T-cell (primary cell): ENCODE measurements at regions not wholly inside any gene's neighbourhood (a gene's known extent, or its start where the extent isn't known, plus 50 kb on each side); places are given as distances from the start of the nearest gene placed in this dataset.
"Not testable (repeated sequence)": the region's sequence is repeated elsewhere in the genome, so short reads cannot be mapped to it uniquely, and the experiment has no call there.

Experiments used
- ATAC-seq, 4 experiments: fragments of 200-7000 bp in 3 of 4; fragments of 150-1000 bp in 1 of 4; cut with Tn5 transposase; replicated peaks in 1 of 4; 1 replicate in 3 of 4; 2 replicates in 1 of 4; pipeline ENCODE4 v1.10.0; 2021; ENCODE audit warnings: moderate library complexity in 3 of 4, mild to moderate bottlenecking in 2 of 4, moderate number of reproducible peaks in 1 of 4
- CTCF ChIA-PET, 2 donors: fragments of 300-600 bp; sonication (Branson Sonifier 250); formaldehyde crosslinking; loops; one replicate each; lab custom pipeline; 2022; ENCODE audit warnings: antibody characterized with exemption in 2 of 2; lab: Charles Lee
- POLR2A ChIA-PET, 2 donors: fragments of 300-600 bp; sonication (Branson Sonifier 250); formaldehyde crosslinking; loops; one replicate each; lab custom pipeline; 2022; ENCODE audit warnings: antibody characterized with exemption in 2 of 2; lab: Charles Lee
- DNase-seq, 35 experiments: peaks; one replicate each; pipeline versions ENCODE4 v3.0.0 to v3.0.0-alpha.2; 2013 to 2023
- H3K27ac ChIP-seq: one replicate; pipeline ENCODE4 v1.5.1; 2013; ENCODE audit warnings: low read length
- H3K27me3 ChIP-seq, 2 experiments: replicated peaks in 1 of 2; 1 replicate in 1 of 2; 2 replicates in 1 of 2; pipeline versions ENCODE4 v1.6.1 to v1.7.0; 2013; ENCODE audit warnings: low read length in 1 of 2, mixed read lengths in 1 of 2; ENCODE audit not compliant: control insufficient read depth in 2 of 2, insufficient read depth in 2 of 2; ENCODE audit errors: extremely low read depth in 1 of 2
- H3K36me3 ChIP-seq, 2 donors: 1 replicate in 1 of 2; 2 replicates in 1 of 2; pipeline versions ENCODE4 v1.6.1 to v1.7.0; 2013; ENCODE audit warnings: low read length in 1 of 2; ENCODE audit not compliant: control insufficient read depth in 2 of 2, insufficient read depth in 1 of 2; ENCODE audit errors: extremely low read depth in 1 of 2
- H3K4me1 ChIP-seq, 2 experiments: 1 replicate in 1 of 2; 2 replicates in 1 of 2; pipeline versions ENCODE4 v1.6.1 to v1.7.0; 2013; ENCODE audit warnings: low read length in 2 of 2, mixed read lengths in 1 of 2; ENCODE audit not compliant: insufficient read depth in 2 of 2, control insufficient read depth in 1 of 2; ENCODE audit errors: extremely low read depth in 1 of 2
- H3K4me3 ChIP-seq, 2 donors: 1 replicate in 1 of 2; 2 replicates in 1 of 2; pipeline versions ENCODE4 v1.5.1 to v1.7.0; 2013; ENCODE audit warnings: mild to moderate bottlenecking in 2 of 2, low read length in 1 of 2, moderate library complexity in 1 of 2; ENCODE audit not compliant: control insufficient read depth in 1 of 2; ENCODE audit errors: extremely low read depth in 1 of 2
- H3K9me3 ChIP-seq: 2 replicates; pipeline ENCODE4 v1.7.0; 2013
- H3K27ac Mint-ChIP-seq, 2 donors: one replicate each; pipeline ENCODE4 v1.8.0; 2020 to 2021; ENCODE audit warnings: mild to moderate bottlenecking in 2 of 2, mixed read lengths in 2 of 2
- H3K27me3 Mint-ChIP-seq, 2 donors: one replicate each; pipeline ENCODE4 v1.8.0; 2021 to 2022; ENCODE audit warnings: mixed read lengths in 2 of 2
- H3K36me3 Mint-ChIP-seq: one replicate; pipeline ENCODE4 v1.8.0; 2021; ENCODE audit warnings: mixed read lengths
- H3K4me1 Mint-ChIP-seq, 3 donors: one replicate each; pipeline ENCODE4 v1.8.0; 2020 to 2022; ENCODE audit warnings: mixed read lengths in 3 of 3, mild to moderate bottlenecking in 1 of 3
- H3K4me3 Mint-ChIP-seq, 3 donors: one replicate each; pipeline ENCODE4 v1.8.0; 2020 to 2022; ENCODE audit warnings: mild to moderate bottlenecking in 3 of 3, mixed read lengths in 3 of 3, moderate library complexity in 3 of 3
- H3K9me3 Mint-ChIP-seq, 3 donors: one replicate each; pipeline ENCODE4 v1.8.0; 2020 to 2022; ENCODE audit warnings: mixed read lengths in 3 of 3
- WGBS: methylation state at CpG from one replicate; pipeline ENCODE4 v1.1.5; 2013; ENCODE audit warnings: missing lambda C conversion rate; ENCODE audit not compliant: insufficient coverage; 5-methylcytosine and 5-hydroxymethylcytosine counted together

DNA sequence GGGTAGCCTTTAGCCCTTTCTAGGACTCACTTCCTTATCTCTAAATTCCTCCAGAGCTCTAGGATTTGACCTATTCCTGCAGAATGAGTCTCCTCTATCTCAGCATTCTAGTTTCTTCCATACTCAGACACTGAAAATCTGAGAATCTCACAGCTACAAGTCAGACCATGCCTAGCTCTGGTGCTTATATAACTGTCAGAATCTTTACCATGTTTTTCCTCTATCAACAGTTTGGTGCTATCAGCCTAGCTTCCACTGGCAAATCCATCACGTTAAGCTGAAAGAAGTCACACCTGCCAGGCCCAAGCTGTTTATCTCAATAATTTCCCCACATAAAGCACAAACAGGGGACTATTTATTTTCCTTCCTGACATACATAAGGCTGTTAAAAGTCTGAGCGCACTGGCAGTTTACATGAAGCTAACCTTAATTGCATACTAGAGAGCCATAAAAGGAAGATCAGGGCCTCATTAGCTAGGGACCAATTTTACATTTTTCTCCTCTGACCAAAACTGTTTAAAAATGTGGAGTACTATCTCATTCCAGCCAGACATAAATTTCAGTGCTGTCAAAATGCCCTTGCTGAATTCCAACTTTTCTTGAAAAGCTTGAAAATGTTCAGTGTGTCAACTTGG is 270.5 kb downstream of the C12orf75 start:
- Histone ChIP-seq H3K36me3 (no peaks in the 10 kb centered on the region), H3K27ac (no peak overlapping the region), H3K9me3 (no peaks in the 10 kb centered on the region), H3K27me3 (no peaks in the 10 kb centered on the region), H3K4me3 (no peak overlapping the region), H3K4me1 (no peaks in the 10 kb centered on the region)
- no peak for ATAC-seq
- ChIA-PET CTCF (no interaction called here), POLR2A (no interaction called here)
- Mint-ChIP-seq H3K4me3 (no peak overlapping the region), H3K27ac (no peak overlapping the region), H3K27me3 (peaks cover 4% of the 10 kb centered on the region in 2 donors), H3K36me3 (no peaks in the 10 kb centered on the region), H3K4me1 (no peaks in the 10 kb centered on the region), H3K9me3 (peaks cover 0 to 2% (median 0%) of the 10 kb centered on the region in 3 donors)
- DNase-seq, result no peak
- 83% methylated on average over 1 of the region's 2 CpGs for WGBS

DNA sequence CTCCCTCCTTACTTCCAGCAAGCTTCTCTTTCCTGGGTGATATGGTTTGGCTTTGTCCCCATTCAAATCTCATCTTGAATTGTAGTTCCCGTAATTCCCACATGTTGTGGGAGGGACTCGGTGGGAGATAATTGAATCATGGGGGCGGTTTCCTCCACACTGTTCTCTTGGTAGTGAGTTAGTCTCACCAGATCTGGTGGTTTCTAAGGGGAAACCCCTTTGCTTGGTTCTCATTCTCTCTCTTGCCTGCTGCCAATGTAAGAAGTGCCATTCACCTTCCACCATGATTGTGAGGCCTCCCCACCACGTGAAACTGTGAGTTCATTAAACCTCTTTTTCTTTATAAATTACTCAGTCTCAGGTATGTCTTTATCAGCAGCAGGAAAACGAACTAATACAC is 271.8 kb downstream of the C12orf75 start:
- no CpG with 5 or more reads among the region's 5 CpGs for WGBS
- H3K4me1 Mint-ChIP-seq, H3K9me3 Mint-ChIP-seq, H3K27me3 ChIP-seq, H3K27me3 Mint-ChIP-seq, H3K4me3 ChIP-seq, H3K4me3 Mint-ChIP-seq, CTCF ChIA-PET, H3K27ac Mint-ChIP-seq, H3K27ac ChIP-seq, H3K9me3 ChIP-seq, H3K36me3 ChIP-seq, H3K36me3 Mint-ChIP-seq, DNase-seq, POLR2A ChIA-PET, ATAC-seq, H3K4me1 ChIP-seq: not testable (repeated sequence)

DNA sequence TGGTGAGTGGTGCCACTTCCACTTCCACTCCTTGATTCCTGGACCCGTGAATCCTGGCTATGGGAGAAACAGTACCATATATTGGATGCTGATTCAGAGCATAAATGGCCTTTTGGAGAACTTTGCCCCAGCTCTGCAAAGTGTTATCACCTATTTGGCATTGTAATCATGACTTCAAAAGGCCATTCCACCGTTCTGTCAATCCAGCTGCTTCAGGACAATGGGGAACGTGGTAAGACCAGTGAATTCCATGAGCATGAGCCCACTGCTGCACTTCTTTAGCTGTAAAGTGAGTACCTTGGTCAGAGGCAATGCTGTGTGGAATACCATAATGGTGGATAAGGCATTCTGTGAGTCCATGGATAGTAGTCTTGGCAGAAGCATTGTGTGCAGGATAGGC is 273.8 kb downstream of the C12orf75 start:
- H3K9me3 Mint-ChIP-seq, H3K27ac Mint-ChIP-seq, H3K9me3 ChIP-seq, DNase-seq, H3K4me1 Mint-ChIP-seq, H3K27me3 Mint-ChIP-seq, POLR2A ChIA-PET, H3K4me1 ChIP-seq, CTCF ChIA-PET, H3K4me3 ChIP-seq, ATAC-seq, H3K27ac ChIP-seq, H3K36me3 ChIP-seq, H3K36me3 Mint-ChIP-seq, H3K4me3 Mint-ChIP-seq, H3K27me3 ChIP-seq: not testable (repeated sequence)
- 65% methylated on average over 3 of the region's 3 CpGs for WGBS

DNA sequence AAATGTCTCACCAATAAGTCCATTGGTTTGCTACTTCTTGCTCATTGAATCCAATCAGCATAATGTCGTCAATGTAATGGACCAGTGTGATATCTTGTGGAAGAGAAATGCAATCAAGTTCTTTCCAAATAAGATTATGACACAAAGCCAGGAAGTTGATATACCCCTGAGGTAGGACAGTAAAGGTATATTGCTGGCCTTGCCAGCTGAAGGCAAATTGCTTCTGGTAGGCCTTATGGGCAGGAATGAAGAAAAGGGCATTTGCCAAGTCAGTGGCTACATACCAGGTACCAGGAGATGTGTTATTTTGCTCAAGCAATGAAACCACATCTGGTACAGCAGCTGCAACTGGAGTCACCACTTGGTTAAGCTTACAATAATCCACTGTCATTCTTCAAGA is 276.1 kb downstream of the C12orf75 start:
- DNase-seq, H3K9me3 ChIP-seq, H3K4me3 Mint-ChIP-seq, H3K4me1 Mint-ChIP-seq, CTCF ChIA-PET, H3K36me3 ChIP-seq, ATAC-seq, H3K4me1 ChIP-seq, H3K36me3 Mint-ChIP-seq, H3K27ac ChIP-seq, H3K27me3 Mint-ChIP-seq, POLR2A ChIA-PET, H3K9me3 Mint-ChIP-seq, H3K27me3 ChIP-seq, H3K27ac Mint-ChIP-seq, H3K4me3 ChIP-seq: not testable (repeated sequence)
- WGBS, result no CpG with 5 or more reads among the region's 1 CpG

DNA sequence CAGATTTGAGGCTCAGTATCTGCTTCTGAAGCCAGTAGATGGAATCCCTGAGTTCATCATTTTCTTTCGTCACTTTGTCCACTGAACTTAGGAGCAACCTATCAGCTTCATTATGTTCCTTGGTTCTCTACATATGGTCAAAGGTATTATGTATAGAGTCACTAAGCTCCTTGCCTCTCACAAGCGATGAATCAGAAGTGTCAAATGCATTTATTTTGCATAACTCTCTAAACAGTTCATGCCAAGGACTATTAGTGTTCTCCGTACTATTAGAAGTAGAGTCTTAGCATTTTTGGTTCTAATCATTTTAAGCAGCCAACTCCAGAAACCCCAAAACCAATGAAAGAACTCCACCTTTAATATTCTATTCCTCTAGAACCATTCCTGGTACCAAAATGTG is 278.5 kb downstream of the C12orf75 start:
- CTCF ChIA-PET, ATAC-seq, H3K4me3 ChIP-seq, H3K27me3 ChIP-seq, DNase-seq, H3K4me1 ChIP-seq, H3K36me3 ChIP-seq, H3K36me3 Mint-ChIP-seq, H3K9me3 Mint-ChIP-seq, H3K9me3 ChIP-seq, H3K4me3 Mint-ChIP-seq, H3K27me3 Mint-ChIP-seq, H3K27ac Mint-ChIP-seq, H3K4me1 Mint-ChIP-seq, POLR2A ChIA-PET, H3K27ac ChIP-seq: not testable (repeated sequence)
- no CpG with 5 or more reads among the region's 3 CpGs for WGBS

DNA sequence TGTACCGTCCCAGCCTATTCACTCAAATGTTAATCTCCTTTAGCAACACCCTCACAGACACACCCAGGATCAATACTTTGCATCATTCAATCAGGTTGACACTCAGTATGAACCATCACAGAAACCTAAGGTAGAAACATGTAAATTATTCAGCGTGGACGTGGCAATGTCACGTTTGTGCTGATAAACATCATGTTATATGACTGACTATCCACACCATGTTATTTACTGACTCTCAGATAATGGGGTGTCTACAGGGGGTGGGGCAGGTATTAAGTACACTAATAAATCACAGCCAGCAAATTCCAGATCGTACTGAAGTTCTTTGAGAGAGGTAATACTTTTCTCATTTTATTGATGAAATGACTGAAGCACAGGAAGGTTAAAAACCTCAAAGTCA is 280.0 kb downstream of the C12orf75 start:
- ChIA-PET POLR2A (no interaction called here), CTCF (no interaction called here)
- Histone ChIP-seq H3K4me1 (no peaks in the 10 kb centered on the region), H3K27ac (no peak overlapping the region), H3K36me3 (no peaks in the 10 kb centered on the region), H3K27me3 (no peaks in the 10 kb centered on the region), H3K4me3 (no peak overlapping the region), H3K9me3 (no peaks in the 10 kb centered on the region)
- Mint-ChIP-seq H3K27ac (no peak overlapping the region), H3K4me3 (no peak overlapping the region), H3K36me3 (no peaks in the 10 kb centered on the region), H3K4me1 (no peaks in the 10 kb centered on the region), H3K27me3 (peaks cover 6 to 8% of the 10 kb centered on the region in 2 donors), H3K9me3 (peaks cover 0 to 4% (median 0%) of the 10 kb centered on the region in 3 donors)
- WGBS, result no CpG with 5 or more reads among the region's 5 CpGs
- ATAC-seq, result no peak
- no peak for DNase-seq

DNA sequence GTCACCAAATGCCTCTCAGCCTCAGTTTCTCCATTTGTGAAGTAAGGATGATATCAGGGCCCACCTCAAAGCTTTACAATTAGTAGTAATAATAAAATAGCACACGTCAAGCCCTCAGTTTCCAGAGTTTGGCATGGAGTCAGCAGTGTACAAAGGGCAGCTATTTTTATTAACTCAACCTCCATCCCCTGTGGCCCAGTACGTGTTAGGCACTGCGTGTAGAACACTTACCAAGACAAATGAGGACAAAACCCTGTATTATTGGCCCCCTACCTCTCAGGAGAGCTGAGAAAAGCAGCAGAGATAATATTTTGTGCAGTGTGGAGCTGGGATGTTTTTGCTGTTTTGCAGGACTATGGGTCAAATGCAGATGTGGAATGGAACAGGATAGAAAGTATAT is 280.8 kb downstream of the C12orf75 start:
- Mint-ChIP-seq H3K27me3 (peaks cover 6 to 8% of the 10 kb centered on the region in 2 donors), H3K4me3 (no peak overlapping the region), H3K27ac (no peak overlapping the region), H3K36me3 (no peaks in the 10 kb centered on the region), H3K4me1 (no peaks in the 10 kb centered on the region), H3K9me3 (peaks cover 0 to 4% (median 0%) of the 10 kb centered on the region in 3 donors)
- Histone ChIP-seq H3K4me1 (no peaks in the 10 kb centered on the region), H3K9me3 (no peaks in the 10 kb centered on the region), H3K36me3 (no peaks in the 10 kb centered on the region), H3K4me3 (no peak overlapping the region), H3K27ac (no peak overlapping the region), H3K27me3 (no peaks in the 10 kb centered on the region)
- 60% methylated on average over 1 of the region's 3 CpGs for WGBS
- ATAC-seq, result no peak
- ChIA-PET POLR2A (no interaction called here), CTCF (no interaction called here)
- no peak for DNase-seq
